ENCODE measurements at regions not wholly inside any gene's neighbourhood (a gene's known extent, or its start where the extent isn't known, plus 50 kb on each side); places are given as distances from the start of the nearest gene placed in this dataset.

DNA sequence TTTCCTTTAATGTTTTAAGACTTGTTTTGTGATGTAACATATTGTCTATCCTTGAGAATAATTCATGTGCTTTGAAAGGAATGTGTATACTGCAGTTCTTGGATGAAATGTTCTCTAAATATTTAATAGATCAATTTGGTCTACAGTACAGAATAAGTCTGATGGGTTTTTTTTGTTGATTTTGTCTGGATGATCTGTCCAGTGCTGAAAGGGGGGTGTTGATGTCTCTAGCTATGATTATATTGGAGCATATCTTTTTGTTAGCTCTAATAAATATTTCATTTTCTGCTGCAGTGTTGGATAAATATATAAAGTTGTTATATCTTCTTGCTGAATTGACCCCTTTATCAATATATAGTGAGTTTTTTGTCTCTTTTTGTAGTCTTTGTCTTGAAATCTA, 269.9 kb upstream of the TUSC1 start:
- no peak for DNase-seq (ENCODE audit: low spot score)
- TF ChIP-seq EZH2phosphoT487 (IDR thresholded peaks at IDR 0.05; ENCODE audit: borderline replicate concordance, low read depth, low read length) (no peak), CTCF (conservative IDR thresholded peaks at IDR 0.05; ENCODE audit: low read length) (no peak)
- H3K4me1 ChIP-seq (ENCODE audit: insufficient read depth, low read length, poor library complexity, severe bottlenecking) = no peaks in the 10 kb centered on the region
- no peak overlapping the region for H2AFZ ChIP-seq (ENCODE audit: low read length)
- CTCF ChIA-PET (ENCODE audit: unreplicated experiment) = no interaction called here
- no peak overlapping the region for H3K4me3 ChIP-seq (ENCODE audit: low read depth, low read length, poor library complexity, severe bottlenecking)
- H3K9me2 ChIP-seq (ENCODE audit: insufficient read depth, low read length) = no peaks in the 10 kb centered on the region
- H3K4me2 ChIP-seq (ENCODE audit: low read length) = no peak overlapping the region
- H3K9me3 ChIP-seq (ENCODE audit: low read length) = no peaks in the 10 kb centered on the region
- intact Hi-C loops (cut with micrococcal nuclease; ENCODE audit: unreplicated experiment) = no loop called here
- no peak overlapping the region for H3K27ac ChIP-seq (ENCODE audit: low read depth, low read length, poor library complexity, severe bottlenecking)
- no peaks in the 10 kb centered on the region for H3K79me2 ChIP-seq (ENCODE audit: insufficient read depth, low read depth, low read length)
- no peaks in the 10 kb centered on the region for H3K36me3 ChIP-seq (ENCODE audit: insufficient read depth, low read length)
- no TSS peak for BruUV-seq (replicated peaks)
- H4K20me1 ChIP-seq (ENCODE audit: insufficient read depth, low read length) = no peaks in the 10 kb centered on the region
- POLR2A ChIA-PET = no interaction called here

GRCh38 chr9:25939126-25939525, 260.9 kb upstream of the TUSC1 start:
- intact Hi-C loops (cut with micrococcal nuclease; ENCODE audit: unreplicated experiment) = no loop called here
- no peak overlapping the region for H3K4me2 ChIP-seq (ENCODE audit: low read length)
- H3K27ac ChIP-seq (ENCODE audit: low read depth, low read length, poor library complexity, severe bottlenecking) = no peak overlapping the region
- POLR2A ChIA-PET = no interaction called here
- DNase-seq (ENCODE audit: low spot score) = no peak
- BruUV-seq (replicated peaks) = no TSS peak
- no peaks in the 10 kb centered on the region for H4K20me1 ChIP-seq (ENCODE audit: insufficient read depth, low read length)
- no peaks in the 10 kb centered on the region for H3K9me2 ChIP-seq (ENCODE audit: insufficient read depth, low read length)
- TF ChIP-seq CTCF (conservative IDR thresholded peaks at IDR 0.05; ENCODE audit: low read length) (no peak), EZH2phosphoT487 (IDR thresholded peaks at IDR 0.05; ENCODE audit: borderline replicate concordance, low read depth, low read length) (no peak)
- H3K79me2 ChIP-seq (ENCODE audit: insufficient read depth, low read depth, low read length) = no peaks in the 10 kb centered on the region
- H3K9me3 ChIP-seq (ENCODE audit: low read length) = no peaks in the 10 kb centered on the region
- CTCF ChIA-PET (ENCODE audit: unreplicated experiment) = no interaction called here
- no peaks in the 10 kb centered on the region for H3K4me1 ChIP-seq (ENCODE audit: insufficient read depth, low read length, poor library complexity, severe bottlenecking)
- no peak overlapping the region for H2AFZ ChIP-seq (ENCODE audit: low read length)
- H3K4me3 ChIP-seq (ENCODE audit: low read depth, low read length, poor library complexity, severe bottlenecking) = no peak overlapping the region
- no peaks in the 10 kb centered on the region for H3K36me3 ChIP-seq (ENCODE audit: insufficient read depth, low read length)

DNA sequence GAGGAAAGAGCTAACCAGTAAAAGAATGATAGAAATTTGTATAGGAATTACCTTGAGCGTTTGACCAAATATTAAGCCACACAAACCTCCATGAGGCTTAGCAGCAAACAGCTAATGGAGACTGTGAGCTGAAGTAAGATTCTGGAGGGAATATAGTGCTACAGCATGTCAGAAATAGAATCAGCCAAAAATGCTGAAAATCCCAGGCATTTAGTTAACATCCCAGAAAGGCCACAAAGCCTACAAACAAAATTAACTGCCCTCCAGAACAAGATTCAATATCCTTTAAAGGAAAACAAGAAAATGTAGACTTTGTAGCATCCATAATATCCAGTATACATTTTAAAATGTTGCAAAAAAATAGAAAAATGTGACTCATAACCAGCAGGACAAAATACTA, 257.8 kb upstream of the TUSC1 start:
- TF ChIP-seq EZH2phosphoT487 (IDR thresholded peaks at IDR 0.05; ENCODE audit: borderline replicate concordance, low read depth, low read length) = no peak
- TF ChIP-seq CTCF (conservative IDR thresholded peaks at IDR 0.05; ENCODE audit: low read length) = no peak
- CTCF ChIA-PET (ENCODE audit: unreplicated experiment) = no interaction called here
- Histone ChIP-seq H3K36me3 (ENCODE audit: insufficient read depth, low read length) (no peaks in the 10 kb centered on the region), H4K20me1 (ENCODE audit: insufficient read depth, low read length) (no peaks in the 10 kb centered on the region), H3K27ac (ENCODE audit: low read depth, low read length, poor library complexity, severe bottlenecking) (no peak overlapping the region), H3K9me3 (ENCODE audit: low read length) (no peaks in the 10 kb centered on the region), H3K79me2 (ENCODE audit: insufficient read depth, low read depth, low read length) (no peaks in the 10 kb centered on the region), H3K4me2 (ENCODE audit: low read length) (no peak overlapping the region), H2AFZ (ENCODE audit: low read length) (no peak overlapping the region), H3K4me1 (ENCODE audit: insufficient read depth, low read length, poor library complexity, severe bottlenecking) (no peaks in the 10 kb centered on the region), H3K4me3 (ENCODE audit: low read depth, low read length, poor library complexity, severe bottlenecking) (no peak overlapping the region), H3K9me2 (ENCODE audit: insufficient read depth, low read length) (no peaks in the 10 kb centered on the region)
- POLR2A ChIA-PET = no interaction called here
- BruUV-seq (replicated peaks) = no TSS peak
- DNase-seq (ENCODE audit: low spot score) = no peak
- intact Hi-C loops (cut with micrococcal nuclease; ENCODE audit: unreplicated experiment) = no loop called here

Measured in OCI-LY7 (cell line).